GM21723 (cell line): ENCODE measurements at regions not wholly inside any gene's neighbourhood (a gene's known extent, or its start where the extent isn't known, plus 50 kb on each side); places are given as distances from the start of the nearest gene placed in this dataset.
A peak's percentile ranks its signal among the peaks of the same experiment; 100 is the strongest.

Experiments used
- ATAC-seq: cut with Tn5 transposase; IDR thresholded peaks from one replicate; pipeline ENCODE4 v1.9.1; 2021; ENCODE audit warnings: mild to moderate bottlenecking, moderate library complexity; ENCODE audit not compliant: unreplicated experiment

DNA sequence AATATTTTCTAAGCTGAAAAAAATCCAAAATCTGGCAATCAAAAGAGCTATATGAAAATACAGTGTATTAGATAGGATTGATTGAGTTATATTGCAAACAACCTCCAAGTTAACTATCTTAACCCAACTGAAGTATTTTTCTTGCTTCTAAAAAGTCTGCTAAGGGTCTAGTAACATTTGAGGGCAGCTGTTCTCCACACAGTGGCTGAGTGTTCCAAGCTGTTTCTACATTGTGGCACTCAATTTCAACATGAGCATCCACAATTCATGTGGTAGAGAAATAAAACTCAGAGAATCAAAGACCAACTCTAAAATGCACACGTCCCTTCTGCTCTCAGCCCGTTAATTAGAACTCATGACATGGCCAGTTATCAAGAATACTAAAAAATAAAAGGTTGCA, 340.0 kb downstream of the C12orf50 start:
- no peak for ATAC-seq

DNA sequence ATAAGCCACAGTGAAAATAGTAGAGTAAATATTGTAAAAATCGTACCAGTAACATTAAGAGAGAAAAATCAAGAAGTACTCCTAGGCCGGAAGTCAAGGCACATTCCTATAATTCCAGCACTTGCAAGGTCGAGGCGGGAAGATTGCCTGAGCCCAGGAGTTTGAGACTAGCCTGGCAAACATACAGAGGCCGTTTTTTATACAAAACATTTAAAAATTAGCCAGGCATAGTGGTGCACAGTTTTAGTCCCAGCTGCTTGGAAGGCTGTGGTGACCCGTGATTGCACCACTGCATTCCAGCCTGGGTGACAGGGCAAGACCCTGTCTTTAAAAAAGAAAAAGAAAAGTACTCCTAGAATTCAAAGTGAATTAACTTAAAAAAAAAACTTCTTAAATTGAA, 341.8 kb downstream of the C12orf50 start:
- no peak for ATAC-seq

DNA sequence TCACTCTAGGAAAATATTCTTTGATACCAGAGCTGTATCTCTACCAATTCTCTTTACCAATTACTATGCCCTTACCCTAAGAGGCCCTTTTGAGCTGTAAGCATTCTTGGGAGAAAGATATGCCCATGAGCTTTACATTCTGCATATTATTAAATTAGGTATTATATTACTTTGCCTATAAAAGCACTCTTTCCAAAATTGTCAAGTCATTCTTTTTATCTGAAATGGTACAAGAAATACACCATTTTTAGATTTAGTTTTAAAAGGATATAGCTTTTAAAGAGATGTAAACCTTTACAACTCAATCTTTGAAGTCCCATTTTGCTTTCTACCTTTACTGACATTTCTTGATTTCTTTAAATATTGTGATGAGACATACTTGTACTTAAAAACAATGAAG, 343.5 kb downstream of the C12orf50 start:
- ATAC-seq: no peak

DNA sequence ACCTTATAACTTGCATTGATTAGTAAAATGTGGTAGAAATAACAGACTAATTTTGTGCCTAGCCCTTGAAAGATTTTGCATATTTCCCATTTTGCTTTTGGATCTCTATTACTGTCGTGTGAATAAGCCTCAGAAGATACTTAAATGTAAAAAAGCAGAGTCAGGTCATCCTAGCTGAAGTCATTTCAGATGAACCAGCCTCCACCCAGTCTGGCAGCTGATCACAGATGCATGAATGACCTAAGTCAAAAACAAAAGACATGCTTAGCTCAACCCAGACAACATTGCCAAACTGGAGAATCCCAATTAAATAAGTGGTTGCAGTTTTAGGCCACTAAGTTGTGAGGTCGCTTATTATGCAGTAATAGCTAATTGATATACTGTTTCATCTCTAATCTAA, 349.9 kb downstream of the C12orf50 start:
- no peak for ATAC-seq

DNA sequence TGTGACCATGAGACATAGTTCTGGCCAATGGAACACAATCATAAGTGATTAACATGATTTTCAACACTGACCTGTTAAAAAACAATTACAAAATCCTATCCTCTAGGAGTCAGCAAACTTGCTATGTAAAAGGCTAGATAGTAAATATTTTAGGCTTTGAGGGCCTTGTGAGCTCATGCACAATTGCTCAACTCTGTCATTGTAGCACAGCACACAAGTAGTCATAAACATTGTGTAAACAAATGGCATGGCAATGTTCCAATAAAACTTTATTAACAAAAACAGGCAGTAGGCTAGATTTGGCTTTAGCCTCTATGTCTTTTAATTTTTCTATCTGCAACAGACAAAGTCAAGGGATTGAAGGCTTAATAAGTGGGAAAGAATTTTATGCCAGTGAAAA, 350.7 kb downstream of the C12orf50 start:
- ATAC-seq: no peak

DNA sequence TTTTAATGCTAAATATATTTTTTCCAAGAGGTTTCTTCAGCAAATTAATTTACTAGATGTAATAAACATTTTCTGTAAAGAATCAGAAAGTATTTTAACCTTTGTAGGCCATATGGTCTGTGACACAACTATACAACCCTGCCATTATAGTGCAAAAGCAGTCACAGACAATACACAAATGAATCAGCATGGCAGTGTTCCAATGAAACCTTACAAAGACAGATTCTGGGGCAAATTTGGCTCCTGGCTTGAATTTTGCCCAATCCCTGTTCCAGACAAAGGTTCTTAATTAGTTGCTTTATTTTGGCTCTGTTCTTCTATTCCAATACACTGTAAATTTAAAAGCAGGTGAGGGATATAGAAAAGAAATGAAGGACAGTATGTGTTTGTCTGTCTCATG, 352.5 kb downstream of the C12orf50 start:
- no peak for ATAC-seq

DNA sequence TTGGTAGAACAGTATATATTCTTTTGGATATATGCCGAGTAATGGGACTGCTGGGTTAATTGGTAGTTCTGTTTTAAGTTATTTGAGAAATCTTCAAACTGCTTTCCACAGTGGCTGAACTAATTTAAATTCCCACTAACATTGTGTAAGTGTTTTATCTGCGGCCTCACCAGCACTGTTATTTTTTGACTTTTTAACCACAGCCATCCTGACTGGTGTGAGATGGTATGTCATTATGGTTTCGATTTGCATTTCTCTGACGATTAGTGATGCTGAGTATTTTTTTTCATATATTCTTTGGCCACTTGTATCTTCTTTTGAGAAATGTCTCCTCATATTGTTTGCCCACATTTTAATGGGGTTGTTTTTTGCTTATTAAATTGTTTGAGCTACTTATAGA, 357.4 kb downstream of the C12orf50 start:
- ATAC-seq: no peak

DNA sequence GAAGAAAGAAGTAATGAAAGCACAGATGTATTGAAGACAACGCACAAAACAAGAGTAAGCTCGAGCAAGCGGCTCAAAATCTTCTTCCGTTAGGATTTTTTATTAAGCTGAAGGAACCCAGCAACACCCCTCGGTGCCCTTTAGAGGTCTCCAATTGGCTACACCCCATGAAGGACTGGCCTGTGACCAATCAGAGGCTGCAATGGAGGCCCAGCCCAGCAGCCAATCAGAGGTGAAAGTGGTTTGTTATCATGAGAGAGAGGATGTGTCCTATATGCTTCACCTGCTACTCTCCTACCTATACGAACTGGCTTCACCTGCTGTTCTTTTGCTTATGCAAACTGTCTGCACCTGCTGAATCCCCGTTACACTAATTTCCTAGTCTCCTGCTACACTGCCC, 358.8 kb downstream of the C12orf50 start:
- no peak for ATAC-seq

DNA sequence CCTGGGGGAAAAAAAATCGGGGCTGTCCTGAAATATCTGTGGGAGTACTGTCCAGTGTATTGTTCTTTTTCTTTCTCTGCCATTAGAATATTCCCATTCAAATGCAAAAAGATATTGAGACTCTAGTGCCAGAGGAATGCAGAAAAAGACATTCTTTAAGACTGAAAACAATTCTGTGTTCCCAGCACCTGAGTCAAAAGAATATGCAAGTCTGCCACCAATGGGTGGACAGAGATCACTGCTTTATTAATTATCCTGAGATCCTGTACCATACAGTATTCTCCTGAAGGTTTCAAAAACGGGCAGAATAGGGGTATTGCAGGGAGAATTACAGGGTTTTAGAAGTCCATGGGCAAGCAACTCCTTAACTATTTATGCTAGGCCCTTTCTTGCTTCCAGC, 361.8 kb downstream of the C12orf50 start:
- no peak for ATAC-seq

DNA sequence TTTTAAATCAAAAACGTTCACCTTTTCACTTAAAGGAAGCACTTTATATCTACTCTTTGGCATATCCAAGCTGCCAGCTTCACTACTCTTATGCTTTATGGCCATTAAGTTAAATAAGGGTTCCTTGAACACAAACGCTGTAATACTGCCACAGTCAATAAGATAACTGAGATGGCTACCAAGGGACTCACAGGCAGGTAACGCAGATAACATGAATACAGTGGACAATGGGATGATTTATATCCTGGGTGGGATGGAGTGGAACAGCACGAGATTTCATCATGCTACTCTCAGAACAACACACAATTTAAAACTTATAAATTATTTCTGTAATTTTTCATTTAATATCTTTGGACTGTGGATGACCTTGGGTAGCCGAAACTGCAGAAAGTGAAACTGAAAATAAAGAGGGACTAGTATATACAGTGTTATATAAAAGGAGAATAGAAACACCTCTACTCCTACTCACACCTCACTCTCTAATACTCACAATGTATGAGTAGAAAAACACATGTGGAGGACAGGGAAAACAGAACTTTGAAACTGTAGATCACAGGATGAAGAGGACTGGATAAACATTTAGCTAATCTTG, 367.3 kb downstream of the C12orf50 start:
- ATAC-seq: peak; percentile 73

DNA sequence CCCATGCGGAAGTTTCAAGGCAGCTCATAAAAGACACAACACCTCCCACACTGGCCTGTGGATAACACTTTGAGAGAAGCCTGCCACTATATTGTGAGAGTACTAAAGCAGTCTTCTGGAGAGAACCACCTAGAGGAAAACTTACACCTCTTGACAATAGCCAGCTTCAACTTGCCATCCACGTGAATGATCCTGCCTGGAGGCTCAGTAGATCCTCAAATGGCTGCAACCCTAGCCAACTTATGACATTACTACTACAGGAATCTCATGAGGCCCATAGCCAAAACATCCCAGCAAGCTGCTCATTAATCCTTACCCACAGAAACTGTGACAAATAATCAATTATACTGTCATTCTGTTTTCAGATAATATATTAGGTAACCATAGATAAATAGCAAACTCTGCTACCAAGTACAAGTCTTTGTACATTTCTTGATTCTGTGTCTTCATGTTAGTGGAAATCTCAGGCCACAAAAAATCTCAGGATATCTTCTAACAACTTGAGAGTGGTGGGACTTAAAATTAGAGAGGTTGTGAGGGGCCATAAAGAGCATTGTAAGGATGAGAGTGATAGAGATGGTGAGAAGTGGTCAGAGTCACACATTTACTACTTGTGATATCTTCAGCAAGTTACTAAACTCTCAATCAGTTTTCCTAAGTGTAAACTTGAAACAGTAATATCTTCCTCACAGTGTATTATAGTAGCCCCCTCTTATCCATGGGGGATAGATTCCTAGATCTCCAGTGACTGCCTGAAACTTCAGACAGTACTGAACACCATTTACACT, 368.0 kb downstream of the C12orf50 start:
- ATAC-seq: no peak

DNA sequence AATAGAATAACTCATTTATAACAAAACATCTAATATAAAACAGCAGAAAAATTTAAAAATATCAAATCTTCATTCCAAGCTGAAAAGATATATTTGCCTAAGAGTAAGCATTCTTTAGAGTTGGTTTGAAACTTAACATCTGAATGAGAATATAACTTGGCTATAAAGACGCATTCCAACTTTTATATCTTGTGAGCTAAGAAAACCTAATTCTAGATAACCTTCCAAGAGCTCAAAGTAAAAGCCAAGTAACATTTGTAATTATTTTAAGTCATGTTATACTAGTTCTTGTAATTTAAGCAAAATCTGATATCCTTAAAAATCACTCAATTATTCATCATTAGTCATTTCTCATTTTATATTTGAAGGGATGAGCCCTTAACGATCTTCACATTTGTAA, 368.9 kb downstream of the C12orf50 start:
- ATAC-seq: no peak

DNA sequence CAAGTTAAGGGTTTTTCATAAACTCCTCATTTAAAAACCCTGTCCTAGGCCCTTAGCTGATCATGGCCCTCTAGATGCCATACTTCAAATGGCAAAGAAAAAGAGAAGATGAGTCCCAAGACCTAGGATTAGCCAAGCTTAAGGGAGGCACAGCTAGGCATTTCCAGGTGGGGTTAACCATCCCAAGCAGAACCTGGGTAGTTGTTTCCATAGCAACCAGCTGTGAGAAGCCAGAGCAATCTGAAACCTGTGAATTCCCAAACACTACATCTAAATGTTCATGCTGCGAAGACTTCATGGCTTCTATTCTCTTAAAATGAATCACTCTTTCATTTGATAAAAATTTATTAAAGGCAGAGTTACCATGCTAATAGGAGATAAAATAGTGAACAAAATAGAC, 372.9 kb downstream of the C12orf50 start:
- ATAC-seq: no peak

DNA sequence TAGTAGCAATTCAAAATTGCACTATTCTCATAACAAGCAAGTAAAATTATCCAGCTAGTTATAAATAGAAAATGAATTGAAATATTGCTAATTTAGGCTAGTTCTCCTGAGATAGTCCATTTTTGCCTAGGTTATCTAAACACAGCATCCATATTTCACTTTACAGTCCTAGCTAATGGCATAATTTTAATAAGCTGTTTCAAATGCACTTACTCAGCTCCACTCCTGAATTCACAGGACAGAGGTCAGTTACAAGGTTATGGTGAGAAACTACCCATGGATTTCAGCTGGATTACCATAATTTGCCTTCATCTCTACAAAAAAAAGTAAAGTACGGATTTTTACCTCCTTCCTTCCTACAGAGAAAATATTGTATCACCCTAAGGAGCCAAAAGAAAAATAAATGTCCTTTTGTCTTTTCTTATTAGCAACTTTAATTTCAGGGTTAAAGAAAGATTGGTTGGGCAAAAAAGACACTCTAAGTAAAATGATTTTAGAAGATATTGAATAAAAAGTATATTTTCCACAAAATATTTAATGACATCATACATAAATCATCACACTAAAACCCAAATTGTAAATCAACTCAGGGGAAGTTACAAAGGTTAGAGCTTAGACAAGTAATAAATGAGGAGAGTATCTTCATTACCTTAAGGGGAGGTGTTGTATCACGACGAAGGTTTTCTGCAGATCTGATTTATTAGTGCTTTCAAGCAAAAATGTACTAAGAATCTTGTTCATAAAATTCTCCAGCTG, 377.4 kb downstream of the C12orf50 start:
- no peak for ATAC-seq

DNA sequence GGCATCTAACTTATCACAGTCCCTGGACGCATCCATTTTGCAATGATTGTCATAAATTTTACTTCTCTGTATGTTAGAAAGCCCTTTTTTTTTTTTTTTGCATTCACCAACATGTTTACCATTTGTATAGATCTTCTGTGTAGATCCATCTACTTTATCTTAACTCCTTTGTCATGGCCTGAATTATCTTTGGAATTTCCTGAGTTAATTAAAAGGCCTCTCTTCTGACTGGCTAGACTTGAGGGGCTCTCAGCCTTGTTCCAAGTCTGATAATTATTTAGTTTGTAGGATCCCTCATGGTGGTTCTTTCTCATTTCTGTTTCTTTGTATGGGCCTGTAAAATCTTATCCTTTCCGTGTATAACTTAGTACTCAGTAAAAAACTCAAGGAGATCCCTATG, 387.0 kb downstream of the C12orf50 start:
- no peak for ATAC-seq

DNA sequence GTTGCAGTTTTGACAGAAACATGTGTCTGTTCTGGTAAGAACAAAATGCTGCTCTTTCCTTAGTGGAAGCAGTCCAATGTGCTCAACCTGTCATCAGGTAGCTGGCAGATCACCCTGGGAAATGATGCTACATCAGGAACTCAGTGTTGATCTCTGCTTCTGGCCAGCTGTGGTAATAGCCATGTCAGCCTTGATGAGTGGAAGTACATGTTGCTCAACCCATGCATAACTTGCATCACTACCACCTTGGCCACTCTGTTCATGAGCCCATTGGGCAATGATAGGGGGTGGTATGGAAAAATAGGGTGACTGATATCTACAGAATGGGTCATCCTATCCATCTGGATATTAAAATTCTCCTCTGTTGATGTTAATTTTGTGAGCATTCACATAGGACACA, 411.0 kb downstream of the C12orf50 start:
- no peak for ATAC-seq

DNA sequence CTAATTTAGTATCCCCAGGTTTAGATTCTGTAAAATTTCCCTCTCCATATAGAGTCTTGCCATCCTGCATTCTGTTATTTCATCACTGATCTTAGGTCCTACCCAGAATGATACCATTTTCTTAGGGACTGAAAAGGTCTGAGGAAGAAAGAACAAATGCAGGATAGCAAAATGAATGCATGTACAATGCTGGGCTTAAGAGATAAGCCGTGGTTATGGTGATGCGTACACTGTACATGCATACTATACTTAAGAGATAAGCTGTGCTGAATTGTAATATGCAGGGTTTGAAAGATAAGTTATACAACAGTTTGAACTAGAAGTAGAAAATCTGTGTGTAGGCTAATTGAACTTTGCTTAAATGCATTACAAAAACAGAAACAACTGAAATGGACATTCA, 416.2 kb downstream of the C12orf50 start:
- ATAC-seq: no peak

DNA sequence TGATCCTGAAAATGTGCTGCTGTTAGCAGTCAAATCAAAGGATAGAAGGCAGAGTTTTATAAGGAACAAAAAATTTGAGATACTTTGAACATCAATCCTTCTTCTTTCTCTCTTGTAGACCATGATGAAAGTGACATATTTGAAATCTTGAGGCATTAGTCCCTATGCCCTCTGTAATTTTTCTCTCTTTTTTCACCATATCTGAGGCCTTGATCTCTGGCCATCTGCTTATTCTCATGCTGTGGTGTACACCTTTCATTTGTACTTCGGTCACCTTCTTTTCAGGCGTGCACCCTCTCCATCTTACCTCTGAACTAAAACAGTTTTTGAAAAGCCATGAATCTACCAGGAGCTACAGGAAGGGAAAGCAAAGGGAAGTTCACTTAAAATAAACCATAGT, 420.9 kb downstream of the C12orf50 start:
- ATAC-seq: no peak

DNA sequence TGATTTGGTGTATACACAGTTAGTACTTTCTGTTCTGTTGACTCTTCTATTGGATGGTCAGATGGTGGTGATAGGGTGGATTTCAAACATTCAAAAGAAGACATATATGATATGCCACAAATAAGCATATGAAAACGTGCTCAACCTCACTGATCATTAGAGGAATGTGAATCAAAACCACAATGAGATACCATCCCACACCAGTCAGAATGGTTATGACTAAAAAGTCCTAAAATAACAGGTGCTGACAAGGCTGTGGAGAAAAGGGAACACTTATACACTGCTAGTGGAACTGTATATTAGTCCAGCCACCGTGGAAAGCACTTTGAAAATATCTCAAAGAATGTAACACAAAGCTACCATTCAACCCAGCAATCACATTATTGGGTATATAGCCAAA, 425.5 kb downstream of the C12orf50 start:
- no peak for ATAC-seq

DNA sequence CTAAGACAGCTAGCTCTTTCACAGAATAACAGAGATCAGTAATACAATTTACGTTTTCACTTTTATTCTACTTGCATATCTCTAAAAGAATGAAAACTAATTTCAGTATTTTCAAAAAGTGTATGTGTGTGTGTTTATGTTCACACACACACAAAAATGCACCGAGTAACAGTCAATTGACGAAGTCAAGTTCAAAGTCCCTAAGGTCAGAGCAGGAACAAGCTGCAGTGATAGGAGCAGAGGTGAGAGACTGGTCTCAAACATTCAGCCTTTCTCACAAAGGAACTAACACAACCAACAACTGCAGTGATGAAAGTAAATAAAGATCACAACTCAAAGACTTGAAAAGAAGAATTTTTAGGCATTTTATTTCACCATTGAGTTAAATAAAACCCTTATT, 429.7 kb downstream of the C12orf50 start:
- no peak for ATAC-seq

DNA sequence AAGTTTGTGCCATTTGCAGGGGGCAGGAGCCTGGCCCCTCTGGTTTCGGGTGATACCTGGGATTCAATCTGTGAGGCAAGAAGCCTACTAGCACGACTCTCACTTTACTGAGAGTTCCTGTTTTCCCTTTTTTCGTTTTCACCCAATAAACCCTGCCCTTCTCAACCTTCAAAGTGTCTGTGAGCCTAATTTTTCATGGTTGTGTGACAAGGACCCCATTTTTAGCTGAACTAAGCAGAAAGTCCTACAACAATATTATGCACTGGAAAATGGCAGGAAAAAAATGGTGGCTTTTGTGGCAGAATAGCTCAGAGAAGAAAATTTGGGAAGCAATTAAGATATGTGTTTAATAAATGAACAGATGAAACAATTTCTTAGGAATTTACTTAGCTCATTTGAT, 432.1 kb downstream of the C12orf50 start:
- no peak for ATAC-seq

DNA sequence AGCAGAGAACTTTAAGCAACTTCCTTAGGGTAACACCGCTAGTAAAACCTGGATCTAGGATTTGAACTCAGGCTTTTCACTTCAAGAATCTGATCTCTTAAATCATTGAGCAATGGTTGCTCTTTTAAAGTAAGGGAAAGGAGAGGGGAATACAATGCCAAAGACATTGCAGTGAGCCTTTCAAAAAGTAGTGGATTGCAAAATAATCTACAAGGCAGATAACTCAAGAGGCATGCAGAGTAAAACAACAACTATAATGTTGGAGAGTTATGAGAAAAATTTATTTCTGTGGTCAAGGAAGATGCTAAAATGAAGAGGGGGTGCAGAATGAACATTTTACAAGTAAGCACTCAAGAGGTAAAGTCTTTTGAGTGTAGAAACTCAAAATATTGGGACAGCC, 432.6 kb downstream of the C12orf50 start:
- no peak for ATAC-seq
